ENCODE measurements at regions not wholly inside any gene's neighbourhood (a gene's known extent, or its start where the extent isn't known, plus 50 kb on each side); places are given as distances from the start of the nearest gene placed in this dataset.
A peak's percentile ranks its signal among the peaks of the same experiment; 100 is the strongest.
"Not testable (repeated sequence)": the region's sequence is repeated elsewhere in the genome, so short reads cannot be mapped to it uniquely, and the experiment has no call there.

GRCh38 chr12:70008944-70009343 is 183.9 kb downstream of the MYRFL start:
- H3K27me3 Mint-ChIP-seq = peaks cover 3% of the 10 kb centered on the region
- peaks cover 16% of the 10 kb centered on the region for H3K9me3 Mint-ChIP-seq
- H3K36me3 Mint-ChIP-seq = peaks cover 3% of the 10 kb centered on the region
- no peak overlapping the region for H3K4me3 Mint-ChIP-seq
- H3K27ac Mint-ChIP-seq = no peak overlapping the region
- H3K4me1 Mint-ChIP-seq = no peaks in the 10 kb centered on the region

DNA sequence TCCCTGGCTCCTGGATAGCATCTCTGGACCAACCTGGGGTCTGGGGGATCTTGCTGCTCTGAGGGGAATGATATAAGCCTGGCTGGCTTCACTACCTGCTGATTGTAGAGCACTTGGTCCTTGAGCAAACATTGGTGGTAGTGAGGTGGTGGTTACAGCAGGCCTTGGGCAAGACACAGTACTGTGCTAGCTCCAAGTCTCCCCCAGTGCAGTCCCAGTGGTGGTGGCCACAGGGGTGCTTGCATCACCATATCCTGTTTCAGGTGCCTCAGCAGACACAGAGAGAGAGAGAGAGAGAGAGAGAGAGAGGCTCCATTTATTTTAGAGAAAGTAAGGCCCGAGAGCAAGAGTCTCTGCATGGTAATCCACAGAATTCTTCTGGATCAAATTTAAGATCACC is 186.3 kb downstream of the MYRFL start:
- H3K36me3 Mint-ChIP-seq = peaks cover 3% of the 10 kb centered on the region
- peaks cover 16% of the 10 kb centered on the region for H3K9me3 Mint-ChIP-seq
- H3K27me3 Mint-ChIP-seq = peaks cover 3% of the 10 kb centered on the region
- H3K27ac Mint-ChIP-seq = no peak overlapping the region
- no peak overlapping the region for H3K4me3 Mint-ChIP-seq
- H3K4me1 Mint-ChIP-seq = no peaks in the 10 kb centered on the region

DNA sequence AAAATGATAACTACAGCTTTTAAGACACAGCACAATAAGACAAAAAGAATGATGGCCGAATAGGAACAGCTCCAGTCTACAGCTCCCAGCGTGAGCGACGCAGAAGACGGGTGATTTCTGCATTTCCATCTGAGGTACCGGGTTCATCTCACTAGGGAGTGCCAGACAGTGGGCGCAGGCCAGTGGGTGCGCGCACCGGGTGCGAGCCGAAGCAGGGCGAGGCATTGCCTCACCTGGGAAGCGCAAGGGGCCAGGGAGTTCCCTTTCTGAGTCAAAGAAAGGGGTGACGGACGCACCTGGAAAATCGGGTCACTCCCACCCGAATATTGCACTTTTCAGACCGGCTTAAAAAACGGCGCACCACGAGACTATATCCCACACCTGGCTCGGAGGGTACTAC is 188.0 kb downstream of the MYRFL start:
- not testable (repeated sequence) for H3K36me3 Mint-ChIP-seq, H3K27ac Mint-ChIP-seq, H3K4me3 Mint-ChIP-seq, H3K27me3 Mint-ChIP-seq, H3K4me1 Mint-ChIP-seq
- H3K9me3 Mint-ChIP-seq = peaks cover 16% of the 10 kb centered on the region

- no peaks in the 10 kb centered on the region for H3K36me3 Mint-ChIP-seq
Observed at GRCh38 chr12:70028515-70028914, 203.5 kb downstream of the MYRFL start.

GRCh38 chr12:70028918-70029317 is 203.9 kb downstream of the MYRFL start:
- no peak overlapping the region for H3K27ac Mint-ChIP-seq
- H3K4me1 Mint-ChIP-seq = no peaks in the 10 kb centered on the region
- no peaks in the 10 kb centered on the region for H3K36me3 Mint-ChIP-seq
- peaks cover 9% of the 10 kb centered on the region for H3K9me3 Mint-ChIP-seq
- no peak overlapping the region for H3K4me3 Mint-ChIP-seq
- H3K27me3 Mint-ChIP-seq = peaks cover 8% of the 10 kb centered on the region

More at GRCh38 chr12:70028515-70028914, 203.5 kb downstream of the MYRFL start:
- H3K27me3 Mint-ChIP-seq = peaks cover 8% of the 10 kb centered on the region
- no peaks in the 10 kb centered on the region for H3K4me1 Mint-ChIP-seq
- no peak overlapping the region for H3K4me3 Mint-ChIP-seq
- peaks cover 9% of the 10 kb centered on the region for H3K9me3 Mint-ChIP-seq
- no peak overlapping the region for H3K27ac Mint-ChIP-seq

- Mint-ChIP-seq H3K27ac (no peak overlapping the region), H3K4me1 (no peaks in the 10 kb centered on the region), H3K4me3 (no peak overlapping the region), H3K27me3 (peaks cover 4% of the 10 kb centered on the region), H3K9me3 (peaks cover 9% of the 10 kb centered on the region), H3K36me3 (no peaks in the 10 kb centered on the region)
Observed at GRCh38 chr12:70031046-70031445, 206.0 kb downstream of the MYRFL start.

DNA sequence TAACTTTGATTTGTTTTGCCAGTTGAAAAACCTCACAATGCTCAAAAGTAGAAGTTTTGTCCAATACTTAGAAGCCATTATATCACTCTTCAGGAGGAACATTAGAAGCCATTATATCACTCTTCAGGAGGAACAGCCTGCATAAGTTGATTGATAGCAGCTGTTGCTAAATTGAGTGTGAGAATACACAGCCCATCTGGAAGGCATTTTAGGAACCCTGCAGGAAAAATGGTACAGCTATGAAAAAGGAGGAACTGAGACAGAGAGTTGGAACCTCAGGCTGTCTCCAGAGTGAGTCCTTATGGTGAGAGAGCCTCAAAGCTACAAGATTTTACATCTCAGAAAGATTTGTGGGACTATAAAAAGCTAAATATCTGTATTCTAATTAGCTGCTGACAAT is 207.0 kb downstream of the MYRFL start:
- Mint-ChIP-seq H3K36me3 (no peaks in the 10 kb centered on the region), H3K27me3 (peaks cover 4% of the 10 kb centered on the region), H3K27ac (no peak overlapping the region), H3K4me1 (no peaks in the 10 kb centered on the region), H3K4me3 (no peak overlapping the region), H3K9me3 (peaks cover 9% of the 10 kb centered on the region)

DNA sequence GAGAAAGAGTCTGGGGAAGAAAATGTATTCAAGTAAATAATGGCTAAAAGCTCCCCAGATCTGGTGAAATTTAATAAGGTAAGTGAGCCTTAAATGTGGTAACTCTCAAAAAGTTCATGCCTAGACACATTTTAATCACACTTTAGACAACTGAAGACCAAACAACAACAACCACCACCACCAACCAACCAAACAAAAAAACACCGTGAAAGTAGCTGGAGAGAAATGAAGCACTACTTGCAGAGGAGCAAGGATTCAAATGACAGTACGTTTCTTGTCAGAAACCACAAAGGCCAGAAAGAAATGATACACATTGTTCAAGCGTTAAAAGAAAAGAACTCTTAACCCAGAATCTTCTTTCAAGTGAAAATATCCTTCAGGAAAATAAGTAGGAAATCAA is 208.3 kb downstream of the MYRFL start:
- Mint-ChIP-seq H3K4me3 (no peak overlapping the region), H3K27ac (no peak overlapping the region), H3K27me3 (peaks cover 4% of the 10 kb centered on the region), H3K36me3 (no peaks in the 10 kb centered on the region), H3K4me1 (no peaks in the 10 kb centered on the region), H3K9me3 (peaks cover 9% of the 10 kb centered on the region)

- H3K9me3 Mint-ChIP-seq = no peaks in the 10 kb centered on the region
- H3K4me1 Mint-ChIP-seq = no peaks in the 10 kb centered on the region
- no peak overlapping the region for H3K4me3 Mint-ChIP-seq
- no peak overlapping the region for H3K27ac Mint-ChIP-seq
- H3K27me3 Mint-ChIP-seq = no peaks in the 10 kb centered on the region
- H3K36me3 Mint-ChIP-seq = no peaks in the 10 kb centered on the region
Observed at GRCh38 chr12:70040141-70040540, 203.1 kb upstream of the CNOT2 start.

GRCh38 chr12:70042675-70043074 is 200.6 kb upstream of the CNOT2 start:
- Mint-ChIP-seq H3K9me3 (no peaks in the 10 kb centered on the region), H3K27me3 (peaks cover 2% of the 10 kb centered on the region), H3K27ac (no peak overlapping the region), H3K4me1 (no peaks in the 10 kb centered on the region), H3K4me3 (no peak overlapping the region), H3K36me3 (no peaks in the 10 kb centered on the region)

GRCh38 chr12:70043490-70044138 is 199.6 kb upstream of the CNOT2 start:
- Mint-ChIP-seq H3K9me3 (no peaks in the 10 kb centered on the region), H3K4me3 (no peak overlapping the region), H3K27ac (no peak overlapping the region), H3K4me1 (no peaks in the 10 kb centered on the region), H3K27me3 (peaks cover 2% of the 10 kb centered on the region), H3K36me3 (no peaks in the 10 kb centered on the region)

GRCh38 chr12:70044167-70044566 is 199.1 kb upstream of the CNOT2 start:
- Mint-ChIP-seq H3K36me3 (no peaks in the 10 kb centered on the region), H3K27me3 (peaks cover 2% of the 10 kb centered on the region), H3K9me3 (no peaks in the 10 kb centered on the region), H3K4me1 (no peaks in the 10 kb centered on the region), H3K4me3 (no peak overlapping the region), H3K27ac (no peak overlapping the region)

DNA sequence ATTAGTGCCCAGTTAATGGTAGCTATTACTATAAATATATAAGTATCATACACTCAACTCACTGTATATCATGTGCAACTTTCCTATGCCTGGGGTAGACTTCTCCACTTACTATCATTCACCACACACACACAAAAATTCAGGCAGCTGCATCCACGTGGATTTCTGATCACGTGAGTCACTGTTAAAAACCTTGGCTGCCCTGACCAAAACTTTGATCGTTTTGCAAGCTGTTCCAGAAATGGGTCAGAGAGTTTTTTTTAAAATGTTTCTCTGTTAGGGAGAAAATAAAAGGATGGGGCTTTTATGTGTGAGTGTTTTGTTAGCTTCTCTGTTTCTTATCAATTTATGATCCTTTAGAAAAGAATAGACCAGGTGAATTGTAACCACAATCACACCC is 198.2 kb upstream of the CNOT2 start:
- Mint-ChIP-seq H3K4me1 (no peaks in the 10 kb centered on the region), H3K4me3 (no peak overlapping the region), H3K36me3 (no peaks in the 10 kb centered on the region), H3K27me3 (peaks cover 2% of the 10 kb centered on the region), H3K9me3 (no peaks in the 10 kb centered on the region), H3K27ac (no peak overlapping the region)

- no peaks in the 10 kb centered on the region for H3K9me3 Mint-ChIP-seq
- H3K4me3 Mint-ChIP-seq = no peak overlapping the region
- peaks cover 2% of the 10 kb centered on the region for H3K27me3 Mint-ChIP-seq
- no peaks in the 10 kb centered on the region for H3K36me3 Mint-ChIP-seq
- no peak overlapping the region for H3K27ac Mint-ChIP-seq
- H3K4me1 Mint-ChIP-seq = no peaks in the 10 kb centered on the region
Observed at GRCh38 chr12:70045514-70045913, 197.7 kb upstream of the CNOT2 start.

DNA sequence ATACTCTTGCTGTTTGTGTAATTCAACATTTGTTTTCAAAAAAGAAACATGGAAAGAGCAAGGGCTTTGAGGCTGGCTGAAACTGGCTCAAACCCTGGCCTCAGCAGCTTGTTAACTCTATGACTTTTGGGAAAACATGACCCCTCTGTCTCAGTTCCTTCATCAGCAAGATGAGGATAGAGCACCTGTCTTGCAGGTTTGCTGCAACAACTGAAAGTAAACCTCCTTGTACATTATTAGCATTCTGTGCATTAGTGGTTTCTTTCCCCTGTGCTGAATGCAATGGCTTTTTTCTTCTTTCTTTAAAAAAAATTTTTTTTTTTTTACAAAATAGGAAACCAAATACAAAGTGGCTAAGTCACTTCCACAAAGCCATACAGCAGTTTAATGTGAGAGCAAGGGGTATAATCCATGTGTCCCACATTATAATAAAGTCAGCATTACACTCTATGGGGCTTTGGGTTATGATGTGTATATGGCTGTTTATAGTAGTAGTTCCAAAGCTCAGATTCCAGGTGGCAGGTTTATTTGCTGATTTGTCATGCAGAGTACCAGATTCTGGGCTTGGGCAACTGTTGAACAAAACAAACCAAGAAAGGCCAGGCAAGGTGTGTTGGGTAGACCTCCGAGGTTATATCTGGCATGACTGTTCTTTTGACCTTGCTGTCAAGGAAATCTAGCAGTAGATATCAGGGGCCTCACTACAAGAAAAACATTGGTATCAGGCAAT is 194.5 kb upstream of the CNOT2 start:
- Mint-ChIP-seq H3K36me3 (peaks cover 2% of the 10 kb centered on the region), H3K27ac (no peak overlapping the region), H3K9me3 (no peaks in the 10 kb centered on the region), H3K27me3 (peaks cover 4% of the 10 kb centered on the region), H3K4me1 (no peaks in the 10 kb centered on the region), H3K4me3 (no peak overlapping the region)

DNA sequence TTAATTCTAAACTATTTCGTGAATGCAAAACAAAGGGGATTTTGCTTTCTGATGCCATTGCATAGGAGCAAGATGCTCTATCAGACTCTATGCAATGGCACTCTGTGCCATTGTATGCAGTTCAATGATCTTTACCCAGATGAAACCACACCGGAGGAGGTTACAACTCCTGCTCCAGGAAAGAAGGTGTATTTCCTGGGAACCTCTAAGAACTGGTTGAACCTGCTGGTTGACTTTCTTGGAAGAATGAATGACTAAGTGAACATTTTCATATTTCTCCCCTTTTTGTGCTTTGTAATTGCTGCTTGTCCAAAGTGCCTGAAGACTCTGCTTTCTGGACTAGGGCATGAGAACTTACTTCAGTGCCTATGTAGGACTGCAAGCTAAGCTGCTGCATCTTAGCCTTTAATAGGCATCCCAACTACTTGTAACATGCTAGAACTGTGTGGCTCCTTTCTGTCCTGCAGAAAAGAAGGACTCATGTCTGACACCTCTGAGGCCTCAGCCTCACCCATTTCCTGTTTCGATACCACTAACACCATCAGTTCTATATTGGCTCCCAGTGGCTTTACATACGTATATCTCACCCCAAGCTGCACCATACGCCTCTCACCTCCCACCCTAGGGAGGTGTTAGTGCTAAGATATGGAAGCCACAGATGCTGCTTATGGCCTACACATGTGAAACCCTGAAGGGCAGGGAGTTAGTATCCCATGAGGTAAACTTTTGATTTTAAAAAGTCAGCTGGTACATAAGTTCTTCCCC is 193.5 kb upstream of the CNOT2 start:
- peak overlapping the region; percentile 71 for H3K27ac Mint-ChIP-seq
- no peaks in the 10 kb centered on the region for H3K4me1 Mint-ChIP-seq
- peak overlapping the region; percentile 15 for H3K4me3 Mint-ChIP-seq
- peaks cover 4% of the 10 kb centered on the region for H3K27me3 Mint-ChIP-seq
- H3K9me3 Mint-ChIP-seq = no peaks in the 10 kb centered on the region
- peaks cover 2% of the 10 kb centered on the region for H3K36me3 Mint-ChIP-seq
